Astrocyte (in vitro differentiated cells and primary cell): ENCODE measurements at regions not wholly inside any gene's neighbourhood (a gene's known extent, or its start where the extent isn't known, plus 50 kb on each side); places are given as distances from the start of the nearest gene placed in this dataset.
"Not testable (repeated sequence)": the region's sequence is repeated elsewhere in the genome, so short reads cannot be mapped to it uniquely, and the experiment has no call there.

Source experiments
- EZH2 ChIP-seq: IDR thresholded peaks from 2 replicates; pipeline ENCODE4 v1.6.1; 2012; ENCODE audit warnings: mild to moderate bottlenecking, low read length, inconsistent platforms; ENCODE audit not compliant: insufficient read depth
- TF ChIP-seq, protein P1 (sequence below): IDR thresholded peaks from 2 replicates; pipeline ENCODE4 v1.5.1; 2011; ENCODE audit warnings: low read depth, mild to moderate bottlenecking, inconsistent platforms, low read length, moderate library complexity; ENCODE audit not compliant: insufficient read depth

DNA sequence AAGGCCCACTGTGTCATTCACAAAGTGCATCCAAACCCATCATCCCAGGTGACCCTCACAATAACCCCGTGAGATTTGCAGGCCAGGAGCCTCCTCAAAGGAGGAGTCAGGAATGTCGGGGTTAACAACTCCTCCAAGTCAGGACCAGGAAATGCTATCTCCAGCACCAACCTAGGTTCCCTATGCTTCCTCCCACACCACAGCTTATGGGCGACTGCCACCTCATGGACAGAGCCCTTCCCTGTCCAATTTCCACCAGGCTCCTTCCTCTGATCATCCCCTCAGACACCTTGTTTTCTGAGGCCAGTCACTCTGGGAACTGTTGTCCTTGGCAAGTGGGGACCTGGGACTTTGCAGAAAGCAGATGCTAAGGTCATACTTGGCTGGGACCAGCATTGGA, 77.8 kb downstream of the LIMS3 start:
- TF ChIP-seq, protein P1, sequence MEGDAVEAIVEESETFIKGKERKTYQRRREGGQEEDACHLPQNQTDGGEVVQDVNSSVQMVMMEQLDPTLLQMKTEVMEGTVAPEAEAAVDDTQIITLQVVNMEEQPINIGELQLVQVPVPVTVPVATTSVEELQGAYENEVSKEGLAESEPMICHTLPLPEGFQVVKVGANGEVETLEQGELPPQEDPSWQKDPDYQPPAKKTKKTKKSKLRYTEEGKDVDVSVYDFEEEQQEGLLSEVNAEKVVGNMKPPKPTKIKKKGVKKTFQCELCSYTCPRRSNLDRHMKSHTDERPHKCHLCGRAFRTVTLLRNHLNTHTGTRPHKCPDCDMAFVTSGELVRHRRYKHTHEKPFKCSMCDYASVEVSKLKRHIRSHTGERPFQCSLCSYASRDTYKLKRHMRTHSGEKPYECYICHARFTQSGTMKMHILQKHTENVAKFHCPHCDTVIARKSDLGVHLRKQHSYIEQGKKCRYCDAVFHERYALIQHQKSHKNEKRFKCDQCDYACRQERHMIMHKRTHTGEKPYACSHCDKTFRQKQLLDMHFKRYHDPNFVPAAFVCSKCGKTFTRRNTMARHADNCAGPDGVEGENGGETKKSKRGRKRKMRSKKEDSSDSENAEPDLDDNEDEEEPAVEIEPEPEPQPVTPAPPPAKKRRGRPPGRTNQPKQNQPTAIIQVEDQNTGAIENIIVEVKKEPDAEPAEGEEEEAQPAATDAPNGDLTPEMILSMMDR = not testable (repeated sequence)
- TF ChIP-seq EZH2 = not testable (repeated sequence)
